ENCODE measurements at regions not wholly inside any gene's neighbourhood (a gene's known extent, or its start where the extent isn't known, plus 50 kb on each side); places are given as distances from the start of the nearest gene placed in this dataset.

GRCh38 chr6:120711255-120711654 lies 623.0 kb downstream of the TBC1D32 start:
- H3K36me3 ChIP-seq = no peaks in the 10 kb centered on the region
- no peaks in the 10 kb centered on the region for H3K27me3 ChIP-seq
- peaks cover 0 to 63% (median 5%) of the 10 kb centered on the region in 12 donors for H3K9me3 ChIP-seq
- H3K27ac ChIP-seq = no peak overlapping the region
- no peaks in the 10 kb centered on the region for H3K4me1 ChIP-seq
- DNase-seq (no peak), ATAC-seq (no peak)
- TF ChIP-seq POLR2A (IDR thresholded peaks at IDR 0.05) (no peak), CTCF (IDR thresholded peaks at IDR 0.05) (no peak)
- intact Hi-C loops (cut with DNase I) = no loop called here
- WGBS, 4 donors = 70 to 80% (median 77%) methylated on average over 3 of the region's 3 CpGs
- no peak overlapping the region for H3K4me3 ChIP-seq

- Histone ChIP-seq H3K9me3 (peaks cover 0 to 5% (median 0%) of the 10 kb centered on the region in 12 donors), H3K36me3 (no peaks in the 10 kb centered on the region), H3K27me3 (no peaks in the 10 kb centered on the region), H3K27ac (no peak overlapping the region), H3K4me1 (no peaks in the 10 kb centered on the region), H3K4me3 (no peak overlapping the region)
- no peak for DNase-seq
- no peak for ATAC-seq
- 71 to 82% (median 74%) methylated on average over 4 of the region's 4 CpGs for WGBS, 4 donors
- TF ChIP-seq CTCF (IDR thresholded peaks at IDR 0.05) (no peak), POLR2A (IDR thresholded peaks at IDR 0.05) (no peak)
- intact Hi-C loops (cut with DNase I) = no loop called here
These were observed 634.3 kb downstream of the TBC1D32 start for GRCh38 chr6:120700001-120700400.

GRCh38 chr6:120686492-120686891 lies 647.8 kb downstream of the TBC1D32 start:
- no peaks in the 10 kb centered on the region for H3K27me3 ChIP-seq
- 85 to 91% (median 88%) methylated on average over 3 of the region's 3 CpGs for WGBS, 4 donors
- DNase-seq (no peak), ATAC-seq (no peak)
- no peak for TF ChIP-seq POLR2A (IDR thresholded peaks at IDR 0.05)
- H3K27ac ChIP-seq = no peak overlapping the region
- intact Hi-C loops (cut with DNase I) = no loop called here
- no peaks in the 10 kb centered on the region for H3K9me3 ChIP-seq
- no peaks in the 10 kb centered on the region for H3K36me3 ChIP-seq
- H3K4me1 ChIP-seq = no peaks in the 10 kb centered on the region
- no peak overlapping the region for H3K4me3 ChIP-seq

GRCh38 chr6:120682145-120682544 lies 652.1 kb downstream of the TBC1D32 start:
- H3K27ac ChIP-seq = no peak overlapping the region
- H3K27me3 ChIP-seq = no peaks in the 10 kb centered on the region
- H3K4me3 ChIP-seq = no peak overlapping the region
- intact Hi-C loops (cut with DNase I) = no loop called here
- no peaks in the 10 kb centered on the region for H3K36me3 ChIP-seq
- ATAC-seq = no peak
- H3K4me1 ChIP-seq = no peaks in the 10 kb centered on the region
- DNase-seq = no peak
- TF ChIP-seq POLR2A (IDR thresholded peaks at IDR 0.05) (no peak), CTCF (IDR thresholded peaks at IDR 0.05) (no peak)
- WGBS, 4 donors = 74 to 83% (median 75%) methylated on average over 3 of the region's 3 CpGs
- peaks cover 0 to 5% (median 0%) of the 10 kb centered on the region in 12 donors for H3K9me3 ChIP-seq

GRCh38 chr6:120681204-120681603 lies 653.1 kb downstream of the TBC1D32 start:
- TF ChIP-seq POLR2A (IDR thresholded peaks at IDR 0.05) = no peak
- no peak for TF ChIP-seq CTCF (IDR thresholded peaks at IDR 0.05)
- no peak overlapping the region for H3K4me3 ChIP-seq
- H3K27me3 ChIP-seq = no peaks in the 10 kb centered on the region
- H3K4me1 ChIP-seq = no peaks in the 10 kb centered on the region
- ATAC-seq (no peak), DNase-seq (no peak)
- peaks cover 0 to 5% (median 0%) of the 10 kb centered on the region in 12 donors for H3K9me3 ChIP-seq
- intact Hi-C loops (cut with DNase I) = no loop called here
- WGBS, 4 donors = 28 to 41% (median 34%) methylated on average over 2 of the region's 2 CpGs
- no peak overlapping the region for H3K27ac ChIP-seq
- no peaks in the 10 kb centered on the region for H3K36me3 ChIP-seq

Measured in heart left ventricle (tissue), 16 donors.